ENCODE measurements at regions not wholly inside any gene's neighbourhood (a gene's known extent, or its start where the extent isn't known, plus 50 kb on each side); places are given as distances from the start of the nearest gene placed in this dataset.

GRCh38 chr16:16938980-16939379 lies 531.8 kb downstream of the XYLT1 start:
- no peak for TF ChIP-seq CTCF (IDR thresholded peaks at IDR 0.05)

- TF ChIP-seq CTCF (IDR thresholded peaks at IDR 0.05): no peak
These were observed 530.4 kb downstream of the XYLT1 start for GRCh38 chr16:16940351-16940750.

GRCh38 chr16:16945207-16945606 lies 525.6 kb downstream of the XYLT1 start:
- no peak for TF ChIP-seq CTCF (IDR thresholded peaks at IDR 0.05)

GRCh38 chr16:16956376-16956775 lies 514.4 kb downstream of the XYLT1 start:
- TF ChIP-seq CTCF (IDR thresholded peaks at IDR 0.05): no peak

GRCh38 chr16:16960785-16961184 lies 510.0 kb downstream of the XYLT1 start:
- no peak for TF ChIP-seq CTCF (IDR thresholded peaks at IDR 0.05)

GRCh38 chr16:16966439-16966838 lies 504.3 kb downstream of the XYLT1 start:
- TF ChIP-seq CTCF (IDR thresholded peaks at IDR 0.05): no peak

DNA sequence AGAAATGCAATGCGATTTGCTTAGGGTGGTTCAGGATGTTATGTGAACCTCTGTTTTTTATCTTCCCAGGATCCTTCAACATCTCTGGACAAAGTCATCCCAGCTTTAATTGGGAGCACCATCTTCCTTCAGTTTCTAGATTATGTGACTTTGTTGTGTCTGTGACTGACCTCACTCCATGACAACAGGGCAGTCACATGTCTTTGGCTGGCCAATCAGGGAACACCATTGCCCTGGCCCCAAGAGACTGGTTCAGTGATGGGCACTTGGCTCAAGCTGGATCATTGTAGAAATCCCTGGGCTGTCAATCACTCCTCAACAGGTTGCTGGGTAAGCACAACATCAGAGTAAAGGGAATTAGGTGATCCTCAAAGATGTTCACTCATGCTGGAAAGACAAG lies 499.7 kb downstream of the XYLT1 start:
- no peak for TF ChIP-seq CTCF (IDR thresholded peaks at IDR 0.05)

DNA sequence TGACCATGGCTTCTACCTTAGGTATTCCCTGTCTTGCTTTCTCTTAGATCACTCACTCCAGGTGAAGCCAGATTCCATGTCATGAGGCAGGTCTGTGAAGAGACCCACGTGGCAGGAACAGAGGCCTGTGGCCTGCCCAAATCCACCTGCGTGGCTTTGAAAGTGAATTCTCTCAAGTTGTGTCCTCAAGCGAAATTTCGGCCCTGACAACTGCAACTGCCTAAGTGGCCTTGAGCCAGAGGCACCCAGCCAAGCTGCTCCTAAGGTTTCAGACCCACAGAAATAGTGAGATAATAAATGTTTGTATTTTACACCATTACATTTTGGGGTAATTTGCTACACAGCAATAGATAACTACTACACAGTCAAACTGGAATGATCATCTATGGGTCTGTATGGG lies 497.9 kb downstream of the XYLT1 start:
- no peak for TF ChIP-seq CTCF (IDR thresholded peaks at IDR 0.05)
